Loucy (cell line): ENCODE measurements at regions not wholly inside any gene's neighbourhood (a gene's known extent, or its start where the extent isn't known, plus 50 kb on each side); places are given as distances from the start of the nearest gene placed in this dataset.

Experiments used
- H2AFZ ChIP-seq: fragments of 200-600 bp; sonication (generic); 2 replicates; pipeline ENCODE4 v1.6.0; 2016; ENCODE audit warnings: antibody characterized with exemption, mild to moderate bottlenecking, low read length, moderate library complexity
- H3F3A ChIP-seq: fragments of 200-600 bp; 2 replicates; pipeline ENCODE4 v1.6.0; 2016; ENCODE audit warnings: antibody characterized with exemption, low read depth, mild to moderate bottlenecking
- H3K27me3 ChIP-seq: fragments of 200-600 bp; sonication (generic); 2 replicates; pipeline ENCODE4 v1.6.1; 2014; ENCODE audit warnings: low read length, mild to moderate bottlenecking; ENCODE audit not compliant: insufficient read depth, poor library complexity, severe bottlenecking
- H3K36me3 ChIP-seq: fragments of 200-600 bp; sonication (generic); 2 replicates; pipeline ENCODE4 v1.6.1; 2016; ENCODE audit warnings: low read length; ENCODE audit not compliant: insufficient read depth
- H3K4me1 ChIP-seq: fragments of 200-600 bp; sonication (generic); 2 replicates; pipeline ENCODE4 v1.5.1; 2014; ENCODE audit warnings: low read length, mild to moderate bottlenecking; ENCODE audit not compliant: insufficient read depth, poor library complexity, severe bottlenecking
- H3K4me2 ChIP-seq: fragments of 200-600 bp; sonication (generic); 2 replicates; pipeline ENCODE4 v1.6.0; 2014; ENCODE audit warnings: antibody characterized with exemption, low read length, low read depth, mild to moderate bottlenecking; ENCODE audit not compliant: poor library complexity, severe bottlenecking
- H3K4me3 ChIP-seq: fragments of 200-600 bp; sonication (generic); 2 replicates; pipeline ENCODE4 v1.5.1; 2014; ENCODE audit warnings: low read length, mild to moderate bottlenecking, mixed read lengths; ENCODE audit not compliant: poor library complexity, severe bottlenecking
- H3K79me2 ChIP-seq: fragments of 200-600 bp; sonication (generic); 2 replicates; pipeline ENCODE4 v1.6.1; 2014; ENCODE audit warnings: low read length; ENCODE audit not compliant: insufficient read depth
- H3K9ac ChIP-seq: fragments of 200-600 bp; sonication (generic); 2 replicates; pipeline ENCODE4 v1.6.0; 2014; ENCODE audit warnings: mild to moderate bottlenecking, low read depth, low read length, moderate library complexity; ENCODE audit not compliant: poor library complexity, severe bottlenecking
- H3K9me2 ChIP-seq: fragments of 200-600 bp; sonication (generic); replicated peaks from 2 replicates; pipeline ENCODE4 v1.6.1; 2016; ENCODE audit warnings: low read depth, low read length, mixed read lengths
- H3K9me3 ChIP-seq: fragments of 200-600 bp; sonication (generic); 2 replicates; pipeline ENCODE4 v1.6.1; 2014; ENCODE audit warnings: mild to moderate bottlenecking, antibody characterized with exemption, low read length, low read depth; ENCODE audit not compliant: insufficient read depth
- H4K20me1 ChIP-seq: fragments of 200-600 bp; sonication (generic); 2 replicates; pipeline ENCODE4 v1.6.0; 2014; ENCODE audit warnings: antibody characterized with exemption, low read length, mild to moderate bottlenecking; ENCODE audit not compliant: insufficient read depth, poor library complexity, severe bottlenecking
- EZH2phosphoT487 ChIP-seq: fragments of 200-600 bp; IDR thresholded peaks from 2 replicates; pipeline ENCODE4 v1.6.1; 2018; ENCODE audit warnings: antibody characterized with exemption, mild to moderate bottlenecking, moderate library complexity, borderline replicate concordance
- TF ChIP-seq, protein P1 (sequence below): fragments of 200-600 bp; sonication (generic); conservative IDR thresholded peaks from 2 replicates; pipeline ENCODE4 v1.5.1; 2014; ENCODE audit warnings: mild to moderate bottlenecking, antibody characterized with exemption, low read length

GRCh38 chr3:109553591-109554371 lies 216.4 kb upstream of the DPPA4 start:
- Histone ChIP-seq H3K9me2 (no peaks in the 10 kb centered on the region), H2AFZ (no peak overlapping the region), H3K4me2 (no peak overlapping the region), H3K4me1 (no peaks in the 10 kb centered on the region), H3K4me3 (no peak overlapping the region), H4K20me1 (no peaks in the 10 kb centered on the region), H3K9ac (no peak overlapping the region), H3K9me3 (0 out of 2 replicates have a peak, but pooled peaks cover 4% of the 10 kb centered on the region), H3K27me3 (no peaks in the 10 kb centered on the region), H3K36me3 (no peaks in the 10 kb centered on the region), H3F3A (no peaks in the 10 kb centered on the region), H3K79me2 (no peaks in the 10 kb centered on the region)
- no peak for TF ChIP-seq EZH2phosphoT487
- TF ChIP-seq, protein P1, sequence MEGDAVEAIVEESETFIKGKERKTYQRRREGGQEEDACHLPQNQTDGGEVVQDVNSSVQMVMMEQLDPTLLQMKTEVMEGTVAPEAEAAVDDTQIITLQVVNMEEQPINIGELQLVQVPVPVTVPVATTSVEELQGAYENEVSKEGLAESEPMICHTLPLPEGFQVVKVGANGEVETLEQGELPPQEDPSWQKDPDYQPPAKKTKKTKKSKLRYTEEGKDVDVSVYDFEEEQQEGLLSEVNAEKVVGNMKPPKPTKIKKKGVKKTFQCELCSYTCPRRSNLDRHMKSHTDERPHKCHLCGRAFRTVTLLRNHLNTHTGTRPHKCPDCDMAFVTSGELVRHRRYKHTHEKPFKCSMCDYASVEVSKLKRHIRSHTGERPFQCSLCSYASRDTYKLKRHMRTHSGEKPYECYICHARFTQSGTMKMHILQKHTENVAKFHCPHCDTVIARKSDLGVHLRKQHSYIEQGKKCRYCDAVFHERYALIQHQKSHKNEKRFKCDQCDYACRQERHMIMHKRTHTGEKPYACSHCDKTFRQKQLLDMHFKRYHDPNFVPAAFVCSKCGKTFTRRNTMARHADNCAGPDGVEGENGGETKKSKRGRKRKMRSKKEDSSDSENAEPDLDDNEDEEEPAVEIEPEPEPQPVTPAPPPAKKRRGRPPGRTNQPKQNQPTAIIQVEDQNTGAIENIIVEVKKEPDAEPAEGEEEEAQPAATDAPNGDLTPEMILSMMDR, result peak; percentile 35

DNA sequence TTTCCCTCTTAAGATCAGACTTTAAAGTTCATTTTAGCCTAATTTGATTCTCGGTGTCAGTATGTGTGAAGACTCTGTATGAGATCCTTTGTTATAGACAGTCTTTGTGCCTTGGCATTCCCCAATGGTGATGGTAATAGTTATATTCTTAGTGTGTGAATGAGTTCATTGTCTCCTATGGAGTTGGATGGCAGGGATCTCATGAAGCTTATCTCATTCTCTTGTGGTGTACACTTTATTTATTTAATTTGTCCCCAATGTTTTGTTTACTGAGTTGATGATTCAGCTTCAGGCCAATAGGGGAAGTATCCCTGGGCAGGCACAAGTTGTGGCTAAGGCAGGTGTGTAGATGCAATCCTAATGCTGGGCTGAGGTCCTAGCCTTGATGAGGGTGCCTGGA lies 222.0 kb upstream of the DPPA4 start:
- Histone ChIP-seq H3K36me3 (no peaks in the 10 kb centered on the region), H3K4me2 (no peak overlapping the region), H3K27me3 (no peaks in the 10 kb centered on the region), H3K9ac (no peak overlapping the region), H3K4me1 (no peaks in the 10 kb centered on the region), H3K79me2 (no peaks in the 10 kb centered on the region), H3K9me2 (no peaks in the 10 kb centered on the region), H2AFZ (no peak overlapping the region), H3K9me3 (peaks cover 4% of the 10 kb centered on the region; the same call in 1 of the 2 replicates), H3K4me3 (no peak overlapping the region), H4K20me1 (no peaks in the 10 kb centered on the region), H3F3A (no peaks in the 10 kb centered on the region)
- TF ChIP-seq, protein P1, result no peak
- TF ChIP-seq EZH2phosphoT487, result no peak

- Histone ChIP-seq H3K79me2 (no peaks in the 10 kb centered on the region), H3K4me2 (no peak overlapping the region), H3K4me1 (no peaks in the 10 kb centered on the region), H3K9me3 (no peaks in the 10 kb centered on the region; the same call in 1 of the 2 replicates), H3K9ac (no peak overlapping the region), H3K27me3 (no peaks in the 10 kb centered on the region), H3K9me2 (no peaks in the 10 kb centered on the region), H4K20me1 (no peaks in the 10 kb centered on the region), H3K4me3 (no peak overlapping the region), H2AFZ (no peak overlapping the region), H3K36me3 (no peaks in the 10 kb centered on the region), H3F3A (no peaks in the 10 kb centered on the region)
- TF ChIP-seq, protein P1, result no peak
- no peak for TF ChIP-seq EZH2phosphoT487
Observed at GRCh38 chr3:109563149-109563548, 225.8 kb upstream of the DPPA4 start.
